Mucosa of rectum (tissue), 2 donors: ENCODE measurements at regions not wholly inside any gene's neighbourhood (a gene's known extent, or its start where the extent isn't known, plus 50 kb on each side); places are given as distances from the start of the nearest gene placed in this dataset.

Experiments used
- H3K27ac ChIP-seq, 2 donors: one replicate each; pipeline ENCODE4 v1.7.0; 2013; ENCODE audit warnings: inconsistent platforms in 2 of 2, low read depth in 2 of 2, low read length in 2 of 2
- H3K27me3 ChIP-seq, 2 donors: one replicate each; pipeline ENCODE4 v1.7.0; 2013; ENCODE audit warnings: low read length in 2 of 2; ENCODE audit not compliant: control insufficient read depth in 2 of 2, insufficient read depth in 2 of 2
- H3K36me3 ChIP-seq, 2 donors: one replicate each; pipeline ENCODE4 v1.7.0; 2013; ENCODE audit warnings: low read length in 2 of 2; ENCODE audit not compliant: control insufficient read depth in 2 of 2, insufficient read depth in 2 of 2
- H3K4me1 ChIP-seq, 2 donors: one replicate each; pipeline ENCODE4 v1.7.0; 2013; ENCODE audit warnings: low read length in 2 of 2, mild to moderate bottlenecking in 1 of 2; ENCODE audit not compliant: control insufficient read depth in 2 of 2, insufficient read depth in 2 of 2
- H3K4me3 ChIP-seq, 2 donors: one replicate each; pipeline ENCODE4 v1.7.0; 2013; ENCODE audit warnings: low read length in 2 of 2
- H3K9ac ChIP-seq, 2 donors: one replicate each; pipeline ENCODE4 v1.7.0; 2013; ENCODE audit warnings: low read length in 2 of 2, low read depth in 1 of 2, mild to moderate bottlenecking in 1 of 2
- H3K9me3 ChIP-seq, 2 donors: one replicate each; pipeline ENCODE4 v1.7.0; 2013; ENCODE audit warnings: low read length in 2 of 2; ENCODE audit not compliant: control insufficient read depth in 2 of 2
- donor health status: healthy.
- donor health status: Normal muscosa, but diverticular disease.

DNA sequence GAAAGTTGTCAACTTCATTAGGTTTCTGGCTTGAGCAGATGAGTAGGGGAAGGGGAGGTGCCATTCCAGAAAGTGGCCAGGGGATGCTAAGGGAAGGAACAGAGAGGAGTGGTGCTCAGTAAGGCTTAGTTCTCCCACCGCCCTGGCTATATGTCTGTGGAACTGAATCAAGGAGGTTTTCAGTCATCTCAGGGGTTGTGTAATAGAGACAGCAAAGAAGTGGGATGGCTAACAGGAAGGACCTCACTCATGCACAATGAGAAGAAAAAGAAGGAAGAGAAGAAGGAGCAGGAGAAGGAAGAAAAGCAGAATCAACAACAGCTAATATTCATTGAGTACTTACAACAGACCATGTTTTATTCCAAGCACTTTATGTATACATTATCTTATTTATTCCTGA lies 368.7 kb downstream of the MID1IP1 start:
- Histone ChIP-seq H3K9ac (no peak overlapping the region), H3K36me3 (no peaks in the 10 kb centered on the region), H3K9me3 (peaks cover 0 to 3% of the 10 kb centered on the region in 2 donors), H3K27ac (no peak overlapping the region), H3K27me3 (peaks cover 5 to 6% of the 10 kb centered on the region in 2 donors), H3K4me3 (no peak overlapping the region), H3K4me1 (peaks cover 3 to 4% of the 10 kb centered on the region in 2 donors)

- Histone ChIP-seq H3K9ac (no peak overlapping the region), H3K9me3 (peaks cover 0 to 3% of the 10 kb centered on the region in 2 donors), H3K27ac (no peak overlapping the region), H3K27me3 (peaks cover 5 to 6% of the 10 kb centered on the region in 2 donors), H3K36me3 (no peaks in the 10 kb centered on the region), H3K4me3 (no peak overlapping the region), H3K4me1 (peaks cover 8% of the 10 kb centered on the region in 2 donors)
Observed at GRCh38 chrX:39170464-39170863, 369.2 kb downstream of the MID1IP1 start.

DNA sequence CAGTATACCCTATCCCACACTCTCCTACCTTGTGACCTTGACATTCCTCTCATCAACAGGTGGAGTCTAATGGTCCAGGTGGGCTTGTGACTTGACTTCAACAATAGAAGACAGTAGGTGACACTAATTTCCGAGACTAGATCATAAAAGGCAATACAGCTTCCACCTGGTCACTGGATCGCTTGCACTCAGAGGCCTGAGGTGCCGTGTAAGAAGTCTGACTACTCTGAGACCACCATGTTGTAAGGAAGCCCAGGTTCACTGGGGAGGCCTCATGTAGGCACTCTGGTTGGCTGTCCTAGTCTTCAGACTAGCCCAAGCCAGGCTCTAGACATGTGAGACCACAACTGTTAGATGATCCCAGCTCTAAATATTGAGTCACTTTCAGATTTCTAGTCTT lies 370.4 kb downstream of the MID1IP1 start:
- H3K9me3 ChIP-seq: peaks cover 0 to 3% of the 10 kb centered on the region in 2 donors
- H3K4me1 ChIP-seq: peaks cover 11 to 14% of the 10 kb centered on the region in 2 donors
- H3K9ac ChIP-seq: no peak overlapping the region
- H3K27me3 ChIP-seq: peaks cover 2 to 6% of the 10 kb centered on the region in 2 donors
- H3K4me3 ChIP-seq: no peak overlapping the region
- H3K36me3 ChIP-seq: no peaks in the 10 kb centered on the region
- no peak overlapping the region for H3K27ac ChIP-seq

- Histone ChIP-seq H3K4me3 (peak overlapping the region in 1 of 2 donors; percentile 45), H3K36me3 (no peaks in the 10 kb centered on the region), H3K27ac (peak overlapping the region; percentile 72 to 77), H3K27me3 (peaks cover 0 to 2% of the 10 kb centered on the region in 2 donors), H3K9ac (no peak overlapping the region), H3K4me1 (peaks cover 11 to 14% of the 10 kb centered on the region in 2 donors), H3K9me3 (peaks cover 0 to 3% of the 10 kb centered on the region in 2 donors)
Observed at GRCh38 chrX:39174241-39174771, 373.0 kb downstream of the MID1IP1 start.

DNA sequence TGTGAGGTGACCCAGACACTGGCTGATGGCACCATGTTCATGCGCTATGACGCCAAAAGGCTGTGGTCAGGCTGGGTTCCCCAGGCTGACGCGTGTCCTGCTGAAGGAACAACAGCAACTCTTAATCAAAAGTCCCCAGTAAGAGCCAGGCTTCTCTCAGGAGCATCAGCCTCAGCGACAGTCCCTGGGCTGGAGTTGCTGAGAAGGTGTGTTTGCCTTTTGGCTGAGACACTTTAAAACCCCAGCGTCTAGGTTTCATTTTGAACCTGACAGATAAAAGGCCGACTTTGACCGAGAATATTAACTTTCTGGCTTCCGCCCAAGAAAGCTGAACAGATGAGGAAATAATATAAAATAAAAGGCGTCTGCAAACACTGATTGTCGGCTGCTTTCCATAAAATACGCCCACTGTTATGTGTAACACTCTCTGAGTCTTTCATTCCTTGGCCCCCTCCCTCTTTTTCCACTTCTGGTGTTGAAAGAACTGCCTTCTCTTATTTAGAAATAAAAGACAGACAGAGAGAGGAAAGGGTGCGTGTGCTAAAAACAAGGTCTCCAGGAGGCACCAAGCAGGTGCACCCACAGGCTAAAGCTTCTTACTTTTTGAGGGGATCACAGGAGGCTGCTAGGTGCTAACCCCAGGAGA lies 373.6 kb downstream of the MID1IP1 start:
- H3K27ac ChIP-seq: peak overlapping the region; percentile 72 to 77
- H3K27me3 ChIP-seq: peaks cover 0 to under 1% of the 10 kb centered on the region in 2 donors
- peaks cover 11 to 14% of the 10 kb centered on the region in 2 donors for H3K4me1 ChIP-seq
- H3K36me3 ChIP-seq: no peaks in the 10 kb centered on the region
- peak overlapping the region in 1 of 2 donors; percentile 26 for H3K9ac ChIP-seq
- H3K9me3 ChIP-seq: peaks cover 0 to 3% of the 10 kb centered on the region in 2 donors
- H3K4me3 ChIP-seq: peak overlapping the region in 1 of 2 donors; percentile 45

- peaks cover 11 to 14% of the 10 kb centered on the region in 2 donors for H3K4me1 ChIP-seq
- peak overlapping the region; percentile 72 to 77 for H3K27ac ChIP-seq
- peak overlapping the region in 1 of 2 donors; percentile 26 for H3K9ac ChIP-seq
- no peaks in the 10 kb centered on the region for H3K36me3 ChIP-seq
- peaks cover 0 to 3% of the 10 kb centered on the region in 2 donors for H3K9me3 ChIP-seq
- peak overlapping the region in 1 of 2 donors; percentile 45 for H3K4me3 ChIP-seq
- no peaks in the 10 kb centered on the region for H3K27me3 ChIP-seq
Observed at GRCh38 chrX:39175418-39176057, 374.3 kb downstream of the MID1IP1 start.

GRCh38 chrX:39176105-39176504 lies 374.8 kb downstream of the MID1IP1 start:
- no peaks in the 10 kb centered on the region for H3K36me3 ChIP-seq
- no peak overlapping the region for H3K9ac ChIP-seq
- H3K9me3 ChIP-seq: peaks cover 0 to 3% of the 10 kb centered on the region in 2 donors

GRCh38 chrX:39189431-39189830 lies 388.2 kb downstream of the MID1IP1 start:
- Histone ChIP-seq H3K27me3 (peaks cover 0 to 2% of the 10 kb centered on the region in 2 donors), H3K9me3 (no peaks in the 10 kb centered on the region)

More at GRCh38 chrX:39176105-39176504, 374.8 kb downstream of the MID1IP1 start:
- Histone ChIP-seq H3K4me3 (no peak overlapping the region), H3K27ac (no peak overlapping the region), H3K27me3 (no peaks in the 10 kb centered on the region), H3K4me1 (peaks cover 11 to 14% of the 10 kb centered on the region in 2 donors)

GRCh38 chrX:39194673-39195072 lies 393.4 kb downstream of the MID1IP1 start:
- Histone ChIP-seq H3K9me3 (no peaks in the 10 kb centered on the region), H3K9ac (no peak overlapping the region), H3K27ac (no peak overlapping the region), H3K27me3 (peaks cover 2% of the 10 kb centered on the region in 2 donors), H3K36me3 (no peaks in the 10 kb centered on the region), H3K4me3 (no peak overlapping the region), H3K4me1 (no peaks in the 10 kb centered on the region)

More at GRCh38 chrX:39189431-39189830, 388.2 kb downstream of the MID1IP1 start:
- no peaks in the 10 kb centered on the region for H3K4me1 ChIP-seq
- H3K9ac ChIP-seq: no peak overlapping the region
- no peak overlapping the region for H3K27ac ChIP-seq
- H3K36me3 ChIP-seq: no peaks in the 10 kb centered on the region
- no peak overlapping the region for H3K4me3 ChIP-seq

GRCh38 chrX:39195156-39195555 lies 393.9 kb downstream of the MID1IP1 start:
- Histone ChIP-seq H3K9ac (no peak overlapping the region), H3K36me3 (no peaks in the 10 kb centered on the region), H3K4me1 (no peaks in the 10 kb centered on the region), H3K27ac (no peak overlapping the region), H3K27me3 (peaks cover 2% of the 10 kb centered on the region in 2 donors), H3K4me3 (no peak overlapping the region), H3K9me3 (no peaks in the 10 kb centered on the region)
